Psoas muscle (tissue), 7 donors: ENCODE measurements at regions not wholly inside any gene's neighbourhood (a gene's known extent, or its start where the extent isn't known, plus 50 kb on each side); places are given as distances from the start of the nearest gene placed in this dataset.

ENCODE experiments used
- ATAC-seq, 4 donors: fragments of 200-7000 bp; cut with Tn5 transposase; one replicate each; pipeline ENCODE4 v1.9.1; 2020; ENCODE audit warnings: moderate library complexity in 3 of 4, mild to moderate bottlenecking in 2 of 4
- DNase-seq, 2 donors: peaks; one replicate each; pipeline ENCODE4 v3.0.0-alpha.2; 2020
- H3K27ac ChIP-seq: fragments of 200-600 bp; one replicate; pipeline ENCODE4 v1.8.0; 2022
- H3K27me3 ChIP-seq, 3 donors: fragments of 200-600 bp in 1 of 3; one replicate each; pipeline versions ENCODE4 v1.6.1 to v1.8.0; 2013 to 2022; ENCODE audit warnings: low read length in 2 of 3, mild to moderate bottlenecking in 2 of 3, moderate library complexity in 1 of 3; ENCODE audit not compliant: insufficient read depth in 3 of 3
- H3K36me3 ChIP-seq, 2 donors: fragments of 200-600 bp in 1 of 2; one replicate each; pipeline versions ENCODE4 v1.6.1 to v1.8.0; 2013 to 2022; ENCODE audit warnings: low read depth in 1 of 2, mild to moderate bottlenecking in 1 of 2, moderate library complexity in 1 of 2; ENCODE audit not compliant: insufficient read depth in 1 of 2
- H3K4me1 ChIP-seq: fragments of 200-600 bp; one replicate; pipeline ENCODE4 v1.8.0; 2022
- H3K4me3 ChIP-seq: fragments of 200-600 bp; one replicate; pipeline ENCODE4 v1.8.0; 2022; ENCODE audit warnings: mild to moderate bottlenecking
- H3K9me3 ChIP-seq: fragments of 200-600 bp; one replicate; pipeline ENCODE4 v1.8.0; 2022
- WGBS, 3 donors: extraction: QIAGEN DNeasy Blood & Tissue Kit; methylation state at CpG; one replicate each; pipeline versions ENCODE4 v1.1.6 to v1.1.7; 2013; 5-methylcytosine and 5-hydroxymethylcytosine counted together
- intact Hi-C, 2 donors: fragments of 100-400 bp; cut with DNase I; formaldehyde crosslinking; loops; one replicate each; pipeline versions ENCODE4 v1.11.0 to v1.14.2; 2022
- TF ChIP-seq, protein P1 (sequence below): fragments of 200-600 bp; IDR thresholded peaks from one replicate; pipeline ENCODE4 v1.8.0; 2022; ENCODE audit warnings: antibody characterized with exemption
- donor health status: healthy with polysubstance abuse.
- donor health status: DM: no; HTN: no; CAD: no; lungs with moderate emphysema.
- donor health status: Bipolar disorder and iron deficiency.
- donor health status: healthy.
- donor health status: DM: yes; HTN: yes; CAD: no.
- donor health status: DM: no; HTN: no; CAD: no.
- donor health status: DM: yes; HTN: yes; CAD: no.

DNA sequence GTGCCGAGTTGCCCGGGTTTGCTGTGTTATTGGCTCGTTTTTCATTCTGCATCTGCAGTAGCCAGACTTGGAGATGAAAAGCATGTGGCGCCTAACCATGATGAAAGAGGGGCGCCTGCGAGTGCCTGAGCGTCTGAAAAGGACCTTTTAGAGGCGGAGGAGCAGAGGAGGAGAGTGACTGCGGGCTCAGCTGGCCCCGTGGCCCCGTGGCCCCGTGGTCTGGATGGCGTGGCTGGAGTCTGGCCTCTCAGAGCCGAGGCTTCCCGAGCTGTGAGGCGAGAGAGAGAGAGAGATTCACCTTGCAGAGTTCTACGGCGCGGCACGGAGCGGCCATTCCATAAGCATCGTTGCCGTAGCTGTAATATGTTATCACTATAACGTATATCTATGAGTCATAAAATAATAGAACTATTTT lies 55.3 kb upstream of the RNU6ATAC start:
- ATAC-seq (no peak), DNase-seq (peak; percentile 8 to 28)
- Histone ChIP-seq H3K27me3 (no peaks in the 10 kb centered on the region), H3K4me1 (peaks cover 5% of the 10 kb centered on the region), H3K27ac (no peak overlapping the region), H3K4me3 (no peak overlapping the region), H3K9me3 (no peaks in the 10 kb centered on the region), H3K36me3 (no peaks in the 10 kb centered on the region)
- TF ChIP-seq, protein P1, sequence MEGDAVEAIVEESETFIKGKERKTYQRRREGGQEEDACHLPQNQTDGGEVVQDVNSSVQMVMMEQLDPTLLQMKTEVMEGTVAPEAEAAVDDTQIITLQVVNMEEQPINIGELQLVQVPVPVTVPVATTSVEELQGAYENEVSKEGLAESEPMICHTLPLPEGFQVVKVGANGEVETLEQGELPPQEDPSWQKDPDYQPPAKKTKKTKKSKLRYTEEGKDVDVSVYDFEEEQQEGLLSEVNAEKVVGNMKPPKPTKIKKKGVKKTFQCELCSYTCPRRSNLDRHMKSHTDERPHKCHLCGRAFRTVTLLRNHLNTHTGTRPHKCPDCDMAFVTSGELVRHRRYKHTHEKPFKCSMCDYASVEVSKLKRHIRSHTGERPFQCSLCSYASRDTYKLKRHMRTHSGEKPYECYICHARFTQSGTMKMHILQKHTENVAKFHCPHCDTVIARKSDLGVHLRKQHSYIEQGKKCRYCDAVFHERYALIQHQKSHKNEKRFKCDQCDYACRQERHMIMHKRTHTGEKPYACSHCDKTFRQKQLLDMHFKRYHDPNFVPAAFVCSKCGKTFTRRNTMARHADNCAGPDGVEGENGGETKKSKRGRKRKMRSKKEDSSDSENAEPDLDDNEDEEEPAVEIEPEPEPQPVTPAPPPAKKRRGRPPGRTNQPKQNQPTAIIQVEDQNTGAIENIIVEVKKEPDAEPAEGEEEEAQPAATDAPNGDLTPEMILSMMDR, result no peak
- intact Hi-C loops, result loop anchor here in 1 of 2 donors (5.0 kb wide), 1 partner anchor 47 kb away; no protein-coding TSS in a partner anchor
- 89 to 92% (median 91%) methylated on average over 24 of the region's 24 CpGs for WGBS, 3 donors

DNA sequence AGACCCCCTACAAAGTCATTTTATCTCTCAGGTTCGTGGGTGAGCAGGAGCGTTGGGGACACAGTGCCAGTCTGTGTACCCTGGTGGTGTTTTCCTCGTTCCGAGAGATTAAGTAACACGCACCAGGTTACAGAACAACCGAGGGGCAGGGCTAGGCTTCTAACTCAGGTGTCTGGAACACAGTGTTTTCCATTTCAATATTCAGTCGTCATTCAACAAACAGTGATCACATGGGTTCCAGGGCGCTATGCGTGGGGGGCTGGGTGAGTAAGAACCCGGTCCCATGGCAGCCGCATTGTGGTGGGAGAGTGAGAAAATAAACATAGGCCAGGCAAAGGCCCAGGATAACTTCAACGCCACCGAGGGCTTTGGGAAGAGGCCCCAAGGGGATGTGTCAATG lies 55.9 kb upstream of the RNU6ATAC start:
- intact Hi-C loops, result no loop called here
- Histone ChIP-seq H3K4me1 (peaks cover 2% of the 10 kb centered on the region), H3K27me3 (no peaks in the 10 kb centered on the region), H3K27ac (no peak overlapping the region), H3K4me3 (no peak overlapping the region), H3K9me3 (no peaks in the 10 kb centered on the region), H3K36me3 (no peaks in the 10 kb centered on the region)
- DNase-seq (peak; percentile 4 to 30), ATAC-seq (no peak)
- TF ChIP-seq, protein P1, result no peak
- WGBS, 3 donors, result 90 to 93% (median 92%) methylated on average over 13 of the region's 13 CpGs

DNA sequence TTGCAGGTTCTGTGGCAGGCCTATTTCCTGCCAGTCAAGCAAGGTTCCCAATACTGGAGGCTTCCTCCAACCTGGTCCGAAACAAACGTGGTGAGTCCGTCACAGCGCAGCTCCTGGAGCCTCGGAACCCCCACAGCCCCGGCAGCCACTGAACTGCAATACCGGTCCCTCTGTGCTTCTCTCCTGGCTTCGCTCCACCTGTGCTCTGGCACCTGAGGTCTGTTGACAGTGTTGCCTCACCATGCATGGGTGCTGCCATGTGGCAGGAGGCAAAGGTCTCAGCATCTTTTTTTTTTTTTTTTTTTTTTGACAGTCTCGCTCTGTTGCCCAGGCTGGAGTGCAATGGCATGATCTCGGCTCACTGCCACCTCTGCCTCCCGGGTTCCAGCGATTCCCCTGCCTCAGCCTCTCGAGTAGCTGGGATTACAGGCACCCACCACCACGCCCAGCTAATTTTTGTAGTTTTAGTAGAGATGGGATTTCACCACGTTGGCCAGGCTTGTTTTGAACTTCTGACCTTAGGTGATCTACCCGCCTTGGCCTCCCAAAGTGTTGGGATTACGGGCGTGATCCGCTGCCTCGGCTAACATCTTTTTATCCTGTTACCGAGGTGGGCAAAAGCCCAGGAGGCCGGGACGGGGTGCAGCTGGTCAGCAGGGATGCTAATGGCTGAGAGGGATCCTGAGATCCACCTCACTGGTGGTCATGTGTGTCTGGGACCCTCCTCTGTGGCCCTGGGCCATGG lies 57.1 kb upstream of the RNU6ATAC start:
- peak; percentile 3 to 41 for DNase-seq
- H3K9me3 ChIP-seq, result no peaks in the 10 kb centered on the region
- no peak overlapping the region for H3K4me3 ChIP-seq
- H3K4me1 ChIP-seq, result no peaks in the 10 kb centered on the region
- ATAC-seq, result no peak
- TF ChIP-seq, protein P1, result no peak
- no peak overlapping the region for H3K27ac ChIP-seq
- intact Hi-C loops, result no loop called here
- H3K27me3 ChIP-seq, result no peaks in the 10 kb centered on the region
- WGBS, 3 donors, result 87 to 93% (median 89%) methylated on average over 22 to 23 of the region's 23 CpGs
- H3K36me3 ChIP-seq, result no peaks in the 10 kb centered on the region

DNA sequence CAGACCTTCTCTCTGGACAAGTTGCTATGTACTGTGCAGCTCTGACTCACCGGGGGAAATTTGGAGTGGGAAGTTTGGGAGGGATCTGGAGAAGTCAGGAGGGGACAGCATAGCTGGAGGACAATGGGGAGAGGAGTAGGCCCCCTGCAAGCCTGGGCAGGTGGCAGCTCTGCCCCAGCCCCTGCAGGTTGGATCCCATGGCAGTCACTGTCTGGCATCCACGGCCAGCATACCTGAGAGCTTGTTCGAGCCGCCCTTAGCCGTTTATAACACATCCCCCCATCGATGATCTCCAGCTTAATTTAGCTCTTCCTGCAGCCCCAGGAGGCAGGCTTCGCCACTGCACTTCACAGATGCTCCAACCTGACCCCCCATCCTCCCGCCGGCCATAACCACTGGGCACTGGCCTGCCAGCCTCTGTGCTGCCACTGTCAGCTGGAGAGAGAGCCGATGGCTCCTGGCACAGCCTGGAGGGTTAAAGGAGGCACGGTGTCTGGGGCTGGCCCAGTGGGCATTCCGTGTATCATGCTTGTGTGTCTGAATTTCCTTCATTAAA lies 57.7 kb upstream of the RNU6ATAC start:
- H3K27me3 ChIP-seq, result no peaks in the 10 kb centered on the region
- ATAC-seq (no peak), DNase-seq (peak; percentile 8 to 27)
- no peak overlapping the region for H3K4me3 ChIP-seq
- no peak overlapping the region for H3K27ac ChIP-seq
- intact Hi-C loops, result no loop called here
- no peaks in the 10 kb centered on the region for H3K9me3 ChIP-seq
- WGBS, 3 donors, result 48 to 60% (median 49%) methylated on average over 12 of the region's 12 CpGs
- no peaks in the 10 kb centered on the region for H3K36me3 ChIP-seq
- TF ChIP-seq, protein P1, result no peak
- H3K4me1 ChIP-seq, result no peaks in the 10 kb centered on the region
